ENCODE measurements at regions not wholly inside any gene's neighbourhood (a gene's known extent, or its start where the extent isn't known, plus 50 kb on each side); places are given as distances from the start of the nearest gene placed in this dataset.

GRCh38 chr12:47419497-47419896 lies 286.3 kb downstream of the RPAP3 start:
- no peak overlapping the region for H3K27ac ChIP-seq (ENCODE audit: low read length, poor library complexity, severe bottlenecking)
- no peak overlapping the region for H3K4ac ChIP-seq (ENCODE audit: low read depth in 1 of 2, low read length in 2 of 2)
- H3K18ac ChIP-seq (ENCODE audit: low read depth in 1 of 2, low read length in 2 of 2): no peak overlapping the region
- no peak overlapping the region for H2BK12ac ChIP-seq (ENCODE audit: low read length in 2 of 2)
- H4K91ac ChIP-seq (ENCODE audit: low read length): no peak overlapping the region
- H3K9me3 ChIP-seq (ENCODE audit: control insufficient read depth, low read length): no peaks in the 10 kb centered on the region
- H3K36me3 ChIP-seq (ENCODE audit: control insufficient read depth in 1 of 2, insufficient read depth in 2 of 2, low read depth in 1 of 2, low read length in 2 of 2): no peaks in the 10 kb centered on the region
- no peak overlapping the region for H2BK120ac ChIP-seq (ENCODE audit: low read depth, low read length)
- WGBS: no CpG with 5 or more reads among the region's 2 CpGs
- H2AK5ac ChIP-seq (ENCODE audit: low read length, severe bottlenecking): no peak overlapping the region
- no peak overlapping the region for H3K4me2 ChIP-seq (ENCODE audit: low read length, poor library complexity, severe bottlenecking)
- no peak overlapping the region for H3K9ac ChIP-seq (ENCODE audit: low read length)
- H3K27me3 ChIP-seq (ENCODE audit: control insufficient read depth in 1 of 2, insufficient read depth in 1 of 2, low read length in 2 of 2): no peaks in the 10 kb centered on the region
- no peak overlapping the region for H2BK15ac ChIP-seq (ENCODE audit: low read depth, poor library complexity, severe bottlenecking)
- no peak overlapping the region for H4K8ac ChIP-seq (ENCODE audit: low read length)
- H3K79me1 ChIP-seq (replicated peaks; ENCODE audit: low read length, poor library complexity, severe bottlenecking): no peaks in the 10 kb centered on the region
- H3K4me1 ChIP-seq (ENCODE audit: control insufficient read depth, insufficient read depth, low read depth, low read length): no peaks in the 10 kb centered on the region
- H3K4me3 ChIP-seq (ENCODE audit: insufficient read depth in 1 of 2, low read depth in 1 of 2, low read length in 2 of 2): peak overlapping the region in 1 of 2 experiments; percentile 53
- no peak overlapping the region for H2AFZ ChIP-seq (ENCODE audit: low read depth, low read length)
- no peak overlapping the region for H3K23ac ChIP-seq (ENCODE audit: low read length in 2 of 2)
- no peak overlapping the region for H2BK5ac ChIP-seq (ENCODE audit: low read depth, low read length, poor library complexity, severe bottlenecking)
- no peak overlapping the region for H3K14ac ChIP-seq (ENCODE audit: low read length in 2 of 2)
- DNase-seq: peak; percentile 62

- WGBS: 100% methylated on average over 1 of the region's 1 CpG
- no peak overlapping the region for H3K27ac ChIP-seq (ENCODE audit: low read length, poor library complexity, severe bottlenecking)
- no peak overlapping the region for H2BK120ac ChIP-seq (ENCODE audit: low read depth, low read length)
- no peak overlapping the region for H2BK15ac ChIP-seq (ENCODE audit: low read depth, poor library complexity, severe bottlenecking)
- no peak overlapping the region for H3K4ac ChIP-seq (ENCODE audit: low read depth in 1 of 2, low read length in 2 of 2)
- H2BK12ac ChIP-seq (ENCODE audit: low read length in 2 of 2): no peak overlapping the region
- H3K36me3 ChIP-seq (ENCODE audit: control insufficient read depth in 1 of 2, insufficient read depth in 2 of 2, low read depth in 1 of 2, low read length in 2 of 2): no peaks in the 10 kb centered on the region
- H3K27me3 ChIP-seq (ENCODE audit: control insufficient read depth in 1 of 2, insufficient read depth in 1 of 2, low read length in 2 of 2): no peaks in the 10 kb centered on the region
- DNase-seq: no peak
- no peak overlapping the region for H2AK5ac ChIP-seq (ENCODE audit: low read length, severe bottlenecking)
- H3K9ac ChIP-seq (ENCODE audit: low read length): no peak overlapping the region
- H3K4me3 ChIP-seq (ENCODE audit: insufficient read depth in 1 of 2, low read depth in 1 of 2, low read length in 2 of 2): no peak overlapping the region
- H4K91ac ChIP-seq (ENCODE audit: low read length): no peak overlapping the region
- no peak overlapping the region for H4K8ac ChIP-seq (ENCODE audit: low read length)
- no peak overlapping the region for H3K4me2 ChIP-seq (ENCODE audit: low read length, poor library complexity, severe bottlenecking)
- H3K23ac ChIP-seq (ENCODE audit: low read length in 2 of 2): no peak overlapping the region
- no peaks in the 10 kb centered on the region for H3K9me3 ChIP-seq (ENCODE audit: control insufficient read depth, low read length)
- H2BK5ac ChIP-seq (ENCODE audit: low read depth, low read length, poor library complexity, severe bottlenecking): no peak overlapping the region
- no peaks in the 10 kb centered on the region for H3K4me1 ChIP-seq (ENCODE audit: control insufficient read depth, insufficient read depth, low read depth, low read length)
- H3K18ac ChIP-seq (ENCODE audit: low read depth in 1 of 2, low read length in 2 of 2): no peak overlapping the region
- no peak overlapping the region for H2AFZ ChIP-seq (ENCODE audit: low read depth, low read length)
- H3K14ac ChIP-seq (ENCODE audit: low read length in 2 of 2): no peak overlapping the region
- H3K79me1 ChIP-seq (replicated peaks; ENCODE audit: low read length, poor library complexity, severe bottlenecking): no peaks in the 10 kb centered on the region
Measured at GRCh38 chr12:47417955-47418354, 287.9 kb downstream of the RPAP3 start.

- no peak overlapping the region for H2BK5ac ChIP-seq (ENCODE audit: low read depth, low read length, poor library complexity, severe bottlenecking)
- no peak overlapping the region for H3K27ac ChIP-seq (ENCODE audit: low read length, poor library complexity, severe bottlenecking)
- H2AFZ ChIP-seq (ENCODE audit: low read depth, low read length): no peak overlapping the region
- no peaks in the 10 kb centered on the region for H3K27me3 ChIP-seq (ENCODE audit: control insufficient read depth in 1 of 2, insufficient read depth in 1 of 2, low read length in 2 of 2)
- H3K79me1 ChIP-seq (replicated peaks; ENCODE audit: low read length, poor library complexity, severe bottlenecking): no peaks in the 10 kb centered on the region
- no peak overlapping the region for H3K9ac ChIP-seq (ENCODE audit: low read length)
- H3K14ac ChIP-seq (ENCODE audit: low read length in 2 of 2): no peak overlapping the region
- H3K18ac ChIP-seq (ENCODE audit: low read depth in 1 of 2, low read length in 2 of 2): no peak overlapping the region
- H3K4me1 ChIP-seq (ENCODE audit: control insufficient read depth, insufficient read depth, low read depth, low read length): no peaks in the 10 kb centered on the region
- H3K23ac ChIP-seq (ENCODE audit: low read length in 2 of 2): no peak overlapping the region
- H3K4me3 ChIP-seq (ENCODE audit: insufficient read depth in 1 of 2, low read depth in 1 of 2, low read length in 2 of 2): no peak overlapping the region
- DNase-seq: no peak
- H3K4me2 ChIP-seq (ENCODE audit: low read length, poor library complexity, severe bottlenecking): no peak overlapping the region
- no peak overlapping the region for H4K91ac ChIP-seq (ENCODE audit: low read length)
- no peak overlapping the region for H4K8ac ChIP-seq (ENCODE audit: low read length)
- no peaks in the 10 kb centered on the region for H3K36me3 ChIP-seq (ENCODE audit: control insufficient read depth in 1 of 2, insufficient read depth in 2 of 2, low read depth in 1 of 2, low read length in 2 of 2)
- H3K9me3 ChIP-seq (ENCODE audit: control insufficient read depth, low read length): no peaks in the 10 kb centered on the region
- no peak overlapping the region for H2BK15ac ChIP-seq (ENCODE audit: low read depth, poor library complexity, severe bottlenecking)
- no peak overlapping the region for H2AK5ac ChIP-seq (ENCODE audit: low read length, severe bottlenecking)
- WGBS: 88% methylated on average over 6 of the region's 6 CpGs
- no peak overlapping the region for H2BK120ac ChIP-seq (ENCODE audit: low read depth, low read length)
- no peak overlapping the region for H3K4ac ChIP-seq (ENCODE audit: low read depth in 1 of 2, low read length in 2 of 2)
- no peak overlapping the region for H2BK12ac ChIP-seq (ENCODE audit: low read length in 2 of 2)
Measured at GRCh38 chr12:47417121-47417520, 288.7 kb downstream of the RPAP3 start.

GRCh38 chr12:47415054-47415453 lies 290.8 kb downstream of the RPAP3 start:
- DNase-seq: no peak
- 43% methylated on average over 4 of the region's 4 CpGs for WGBS
- no peaks in the 10 kb centered on the region for H3K79me1 ChIP-seq (replicated peaks; ENCODE audit: low read length, poor library complexity, severe bottlenecking)
- H3K36me3 ChIP-seq (ENCODE audit: control insufficient read depth in 1 of 2, insufficient read depth in 2 of 2, low read depth in 1 of 2, low read length in 2 of 2): no peaks in the 10 kb centered on the region
- no peaks in the 10 kb centered on the region for H3K9me3 ChIP-seq (ENCODE audit: control insufficient read depth, low read length)
- no peak overlapping the region for H2BK12ac ChIP-seq (ENCODE audit: low read length in 2 of 2)
- no peak overlapping the region for H3K4ac ChIP-seq (ENCODE audit: low read depth in 1 of 2, low read length in 2 of 2)
- H4K91ac ChIP-seq (ENCODE audit: low read length): no peak overlapping the region
- H3K27ac ChIP-seq (ENCODE audit: low read length, poor library complexity, severe bottlenecking): no peak overlapping the region
- H2BK120ac ChIP-seq (ENCODE audit: low read depth, low read length): no peak overlapping the region
- H3K9ac ChIP-seq (ENCODE audit: low read length): no peak overlapping the region
- H3K4me2 ChIP-seq (ENCODE audit: low read length, poor library complexity, severe bottlenecking): no peak overlapping the region
- peaks cover 0 to 11% of the 10 kb centered on the region in 2 experiments for H3K27me3 ChIP-seq (ENCODE audit: control insufficient read depth in 1 of 2, insufficient read depth in 1 of 2, low read length in 2 of 2)
- H2BK15ac ChIP-seq (ENCODE audit: low read depth, poor library complexity, severe bottlenecking): no peak overlapping the region
- no peak overlapping the region for H2AFZ ChIP-seq (ENCODE audit: low read depth, low read length)
- no peak overlapping the region for H3K4me3 ChIP-seq (ENCODE audit: insufficient read depth in 1 of 2, low read depth in 1 of 2, low read length in 2 of 2)
- no peaks in the 10 kb centered on the region for H3K4me1 ChIP-seq (ENCODE audit: control insufficient read depth, insufficient read depth, low read depth, low read length)
- H3K18ac ChIP-seq (ENCODE audit: low read depth in 1 of 2, low read length in 2 of 2): no peak overlapping the region
- H2BK5ac ChIP-seq (ENCODE audit: low read depth, low read length, poor library complexity, severe bottlenecking): no peak overlapping the region
- no peak overlapping the region for H2AK5ac ChIP-seq (ENCODE audit: low read length, severe bottlenecking)
- H3K14ac ChIP-seq (ENCODE audit: low read length in 2 of 2): no peak overlapping the region
- H3K23ac ChIP-seq (ENCODE audit: low read length in 2 of 2): no peak overlapping the region
- no peak overlapping the region for H4K8ac ChIP-seq (ENCODE audit: low read length)
